H9 (cell line): ENCODE measurements at regions not wholly inside any gene's neighbourhood (a gene's known extent, or its start where the extent isn't known, plus 50 kb on each side); places are given as distances from the start of the nearest gene placed in this dataset.

ENCODE experiments used
- DNase-seq: peaks from one replicate; pipeline ENCODE4 v3.0.0-alpha.2; 2017
- H2AFZ ChIP-seq: one replicate; pipeline ENCODE4 v1.6.1; 2013; ENCODE audit warnings: mild to moderate bottlenecking, low read length, control low read depth, moderate library complexity
- H2AK5ac ChIP-seq: 2 replicates; pipeline ENCODE4 v1.6.1; 2013; ENCODE audit warnings: low read length, control low read depth, mixed read lengths; ENCODE audit not compliant: insufficient read length
- H2BK120ac ChIP-seq: one replicate; pipeline ENCODE4 v1.6.1; 2013; ENCODE audit warnings: low read depth, mild to moderate bottlenecking, low read length, control low read depth, inconsistent platforms; ENCODE audit not compliant: poor library complexity, severe bottlenecking
- H2BK12ac ChIP-seq: 2 replicates; pipeline ENCODE4 v1.6.1; 2013; ENCODE audit warnings: low read length, control low read depth, mixed read lengths, low read depth; ENCODE audit not compliant: insufficient read length
- H2BK15ac ChIP-seq: 2 replicates; pipeline ENCODE4 v1.6.1; 2013; ENCODE audit warnings: low read depth, low read length, control low read depth
- H2BK20ac ChIP-seq: one replicate; pipeline ENCODE4 v1.6.1; 2013; ENCODE audit warnings: low read depth, mild to moderate bottlenecking, low read length, control low read depth, inconsistent platforms; ENCODE audit not compliant: poor library complexity, severe bottlenecking
- H2BK5ac ChIP-seq: 2 replicates; pipeline ENCODE4 v1.6.1; 2013; ENCODE audit warnings: low read length, control low read depth, mixed read lengths; ENCODE audit not compliant: insufficient read length
- H3K14ac ChIP-seq: 2 replicates; pipeline ENCODE4 v1.6.1; 2013; ENCODE audit warnings: low read length, control low read depth; ENCODE audit not compliant: insufficient read depth
- H3K18ac ChIP-seq: 2 replicates; pipeline ENCODE4 v1.6.1; 2013; ENCODE audit warnings: low read depth, mild to moderate bottlenecking, mixed read lengths, low read length, control low read depth; ENCODE audit not compliant: insufficient read length
- H3K23ac ChIP-seq: 2 replicates; pipeline ENCODE4 v1.6.1; 2013; ENCODE audit warnings: low read length, control low read depth, mixed read lengths, low read depth; ENCODE audit not compliant: insufficient read length
- H3K23me2 ChIP-seq: 2 replicates; pipeline ENCODE4 v1.6.1; 2013; ENCODE audit warnings: low read depth, mild to moderate bottlenecking, mixed read lengths, low read length, control low read depth; ENCODE audit not compliant: insufficient read length, poor library complexity, severe bottlenecking
- H3K27ac ChIP-seq: 2 replicates; pipeline ENCODE4 v1.5.1; 2013; ENCODE audit warnings: low read length, control low read depth, mixed read lengths, low read depth; ENCODE audit not compliant: insufficient read length
- H3K27me3 ChIP-seq: 2 replicates; pipeline ENCODE4 v1.6.1; 2013; ENCODE audit warnings: low read length, control low read depth, inconsistent platforms; ENCODE audit not compliant: insufficient read depth
- H3K4ac ChIP-seq: 2 replicates; pipeline ENCODE4 v1.6.1; 2013; ENCODE audit warnings: low read depth, mild to moderate bottlenecking, control low read depth, inconsistent platforms, low read length, moderate library complexity
- H3K4me1 ChIP-seq: 2 replicates; pipeline ENCODE4 v1.6.1; 2013; ENCODE audit warnings: low read length, control low read depth, inconsistent platforms; ENCODE audit not compliant: insufficient read depth
- H3K4me2 ChIP-seq: 2 replicates; pipeline ENCODE4 v1.6.1; 2013; ENCODE audit warnings: low read length, control low read depth, mixed read lengths; ENCODE audit not compliant: insufficient read length, insufficient read depth
- H3K56ac ChIP-seq: 2 replicates; pipeline ENCODE4 v1.6.1; 2013; ENCODE audit warnings: low read depth, mild to moderate bottlenecking, mixed read lengths, low read length, control low read depth; ENCODE audit not compliant: insufficient read length
- H3K79me1 ChIP-seq: 2 replicates; pipeline ENCODE4 v1.6.1; 2013; ENCODE audit warnings: low read depth, mild to moderate bottlenecking, moderate library complexity, low read length, control low read depth, inconsistent platforms; ENCODE audit not compliant: insufficient read depth, poor library complexity, severe bottlenecking
- H3K79me2 ChIP-seq: 2 replicates; pipeline ENCODE4 v1.6.1; 2013; ENCODE audit warnings: low read length, control low read depth, inconsistent platforms; ENCODE audit not compliant: insufficient read depth
- H3K9ac ChIP-seq: 2 replicates; pipeline ENCODE4 v1.6.1; 2013; ENCODE audit warnings: low read length, control low read depth, mixed read lengths; ENCODE audit not compliant: insufficient read length; ENCODE audit errors: extremely low read depth
- H3K9me3 ChIP-seq: one replicate; pipeline ENCODE4 v1.6.1; 2013; ENCODE audit warnings: low read depth, low read length, inconsistent platforms; ENCODE audit not compliant: control insufficient read depth
- H3T11ph ChIP-seq: one replicate; pipeline ENCODE4 v1.6.1; 2013; ENCODE audit warnings: mild to moderate bottlenecking, low read length, control low read depth, inconsistent platforms
- H4K20me1 ChIP-seq: one replicate; pipeline ENCODE4 v1.6.1; 2013; ENCODE audit not compliant: control insufficient read depth, insufficient read length, insufficient read depth
- H4K5ac ChIP-seq: 2 replicates; pipeline ENCODE4 v1.6.1; 2013; ENCODE audit warnings: low read depth, mild to moderate bottlenecking, mixed read lengths, low read length, control low read depth; ENCODE audit not compliant: insufficient read length
- H4K8ac ChIP-seq: replicated peaks from 2 replicates; pipeline ENCODE4 v1.6.1; 2013; ENCODE audit warnings: low read length, control low read depth, mixed read lengths, low read depth; ENCODE audit not compliant: insufficient read length
- H4K91ac ChIP-seq: 2 replicates; pipeline ENCODE4 v1.6.1; 2013; ENCODE audit warnings: low read depth, mild to moderate bottlenecking, moderate library complexity, mixed read lengths, low read length, control low read depth; ENCODE audit not compliant: insufficient read length
- H3K27ac Mint-ChIP-seq, 3 experiments: 2 replicates in 2 of 3; 3 replicates in 1 of 3; pipeline ENCODE4 v1.8.0; 2020 to 2021; ENCODE audit warnings: mixed read lengths in 3 of 3, mild to moderate bottlenecking in 1 of 3, moderate library complexity in 1 of 3
- H3K27me3 Mint-ChIP-seq: 2 replicates; pipeline ENCODE4 v1.8.0; 2021; ENCODE audit warnings: low read depth, mild to moderate bottlenecking, moderate library complexity, mixed read lengths
- H3K36me3 Mint-ChIP-seq, 3 experiments: 2 replicates in 2 of 3; 3 replicates in 1 of 3; pipeline ENCODE4 v1.8.0; 2020 to 2021; ENCODE audit warnings: low read depth in 3 of 3, mixed read lengths in 3 of 3; ENCODE audit not compliant: insufficient read depth in 1 of 3
- H3K4me1 Mint-ChIP-seq, 2 experiments: 2 replicates each; pipeline ENCODE4 v1.8.0; 2020; ENCODE audit warnings: mixed read lengths in 2 of 2
- H3K4me3 Mint-ChIP-seq, 2 experiments: 2 replicates in 1 of 2; 3 replicates in 1 of 2; pipeline ENCODE4 v1.8.0; 2020 to 2021; ENCODE audit warnings: mild to moderate bottlenecking in 2 of 2, mixed read lengths in 2 of 2, moderate library complexity in 1 of 2
- H3K9me3 Mint-ChIP-seq, 2 experiments: 2 replicates in 1 of 2; 3 replicates in 1 of 2; pipeline ENCODE4 v1.8.0; 2020; ENCODE audit warnings: mild to moderate bottlenecking in 2 of 2, mixed read lengths in 2 of 2, moderate library complexity in 1 of 2
- WGBS: extraction: QIAGEN DNeasy Blood & Tissue Kit; methylation state at CpG from one replicate; pipeline ENCODE4 v1.1.7; 2013; ENCODE audit warnings: missing lambda C conversion rate, low lambda C conversion rate, mixed read lengths; ENCODE audit not compliant: insufficient read length; ENCODE audit errors: extremely low coverage; 5-methylcytosine and 5-hydroxymethylcytosine counted together
- TF ChIP-seq, protein P1 (sequence below): fragments of 200-600 bp; sonication (generic); conservative IDR thresholded peaks from 3 replicates; pipeline ENCODE4 v1.8.0; 2021; ENCODE audit warnings: antibody characterized with exemption, mild to moderate bottlenecking

DNA sequence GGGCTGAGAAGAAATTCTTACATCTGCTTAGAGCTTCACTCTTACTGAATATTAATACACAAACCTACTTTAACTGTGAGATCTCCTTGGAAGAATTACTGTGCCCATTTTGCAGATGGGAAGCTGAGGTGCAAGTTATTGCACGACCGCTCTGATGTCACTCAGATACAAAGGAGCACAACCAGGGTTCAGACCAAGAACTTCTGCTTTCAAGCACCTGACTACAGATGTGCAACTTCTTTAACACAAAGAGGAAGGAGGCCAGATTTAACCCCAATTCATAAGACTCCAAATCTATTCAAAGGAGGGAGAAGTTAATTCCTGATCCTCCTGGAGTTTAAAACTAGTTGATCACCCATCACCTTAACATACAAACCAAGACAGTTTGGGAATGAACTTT, 232.6 kb downstream of the VRK1 start:
- Mint-ChIP-seq H3K4me1 (peaks cover 36 to 42% of the 10 kb centered on the region in 2 experiments), H3K27me3 (peaks cover 30% of the 10 kb centered on the region), H3K27ac (no peak overlapping the region), H3K36me3 (peaks cover 0 to 8% (median 0%) of the 10 kb centered on the region in 3 experiments; a peak in 4 of 7 replicates), H3K4me3 (no peak overlapping the region), H3K9me3 (peaks cover 4 to 8% of the 10 kb centered on the region in 2 experiments; a peak in 4 of 5 replicates)
- no peak overlapping the region for H3K4me2 ChIP-seq
- no peak overlapping the region for H2BK12ac ChIP-seq
- peaks cover 4% of the 10 kb centered on the region; the same call in 1 of the 2 replicates for H3K27me3 ChIP-seq
- H2BK120ac ChIP-seq: no peak overlapping the region
- H3K27ac ChIP-seq: no peak overlapping the region
- H3K4me1 ChIP-seq: peaks cover 36% of the 10 kb centered on the region
- no peaks in the 10 kb centered on the region for H3K79me1 ChIP-seq
- H3K9me3 ChIP-seq: no peaks in the 10 kb centered on the region
- H3K18ac ChIP-seq: no peak overlapping the region
- H4K5ac ChIP-seq: no peak overlapping the region
- no peak overlapping the region for H2BK5ac ChIP-seq
- H3K9ac ChIP-seq: no peak overlapping the region
- no peak overlapping the region for H2AK5ac ChIP-seq
- no peak overlapping the region for H3K23ac ChIP-seq
- H4K91ac ChIP-seq: no peak overlapping the region
- H2AFZ ChIP-seq: no peak overlapping the region
- no peak overlapping the region for H3T11ph ChIP-seq
- no peak overlapping the region for H2BK15ac ChIP-seq
- DNase-seq: no peak
- WGBS: no CpG with 5 or more reads among the region's 2 CpGs
- H4K8ac ChIP-seq: no peak overlapping the region
- H4K20me1 ChIP-seq: no peaks in the 10 kb centered on the region
- no peaks in the 10 kb centered on the region for H3K79me2 ChIP-seq
- no peak overlapping the region for H3K56ac ChIP-seq
- TF ChIP-seq, protein P1, sequence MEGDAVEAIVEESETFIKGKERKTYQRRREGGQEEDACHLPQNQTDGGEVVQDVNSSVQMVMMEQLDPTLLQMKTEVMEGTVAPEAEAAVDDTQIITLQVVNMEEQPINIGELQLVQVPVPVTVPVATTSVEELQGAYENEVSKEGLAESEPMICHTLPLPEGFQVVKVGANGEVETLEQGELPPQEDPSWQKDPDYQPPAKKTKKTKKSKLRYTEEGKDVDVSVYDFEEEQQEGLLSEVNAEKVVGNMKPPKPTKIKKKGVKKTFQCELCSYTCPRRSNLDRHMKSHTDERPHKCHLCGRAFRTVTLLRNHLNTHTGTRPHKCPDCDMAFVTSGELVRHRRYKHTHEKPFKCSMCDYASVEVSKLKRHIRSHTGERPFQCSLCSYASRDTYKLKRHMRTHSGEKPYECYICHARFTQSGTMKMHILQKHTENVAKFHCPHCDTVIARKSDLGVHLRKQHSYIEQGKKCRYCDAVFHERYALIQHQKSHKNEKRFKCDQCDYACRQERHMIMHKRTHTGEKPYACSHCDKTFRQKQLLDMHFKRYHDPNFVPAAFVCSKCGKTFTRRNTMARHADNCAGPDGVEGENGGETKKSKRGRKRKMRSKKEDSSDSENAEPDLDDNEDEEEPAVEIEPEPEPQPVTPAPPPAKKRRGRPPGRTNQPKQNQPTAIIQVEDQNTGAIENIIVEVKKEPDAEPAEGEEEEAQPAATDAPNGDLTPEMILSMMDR: no peak
- H2BK20ac ChIP-seq: no peak overlapping the region
- H3K14ac ChIP-seq: no peak overlapping the region
- H3K4ac ChIP-seq: no peak overlapping the region
- H3K23me2 ChIP-seq: peaks cover 15% of the 10 kb centered on the region
